ENCODE measurements at regions not wholly inside any gene's neighbourhood (a gene's known extent, or its start where the extent isn't known, plus 50 kb on each side); places are given as distances from the start of the nearest gene placed in this dataset.

DNA sequence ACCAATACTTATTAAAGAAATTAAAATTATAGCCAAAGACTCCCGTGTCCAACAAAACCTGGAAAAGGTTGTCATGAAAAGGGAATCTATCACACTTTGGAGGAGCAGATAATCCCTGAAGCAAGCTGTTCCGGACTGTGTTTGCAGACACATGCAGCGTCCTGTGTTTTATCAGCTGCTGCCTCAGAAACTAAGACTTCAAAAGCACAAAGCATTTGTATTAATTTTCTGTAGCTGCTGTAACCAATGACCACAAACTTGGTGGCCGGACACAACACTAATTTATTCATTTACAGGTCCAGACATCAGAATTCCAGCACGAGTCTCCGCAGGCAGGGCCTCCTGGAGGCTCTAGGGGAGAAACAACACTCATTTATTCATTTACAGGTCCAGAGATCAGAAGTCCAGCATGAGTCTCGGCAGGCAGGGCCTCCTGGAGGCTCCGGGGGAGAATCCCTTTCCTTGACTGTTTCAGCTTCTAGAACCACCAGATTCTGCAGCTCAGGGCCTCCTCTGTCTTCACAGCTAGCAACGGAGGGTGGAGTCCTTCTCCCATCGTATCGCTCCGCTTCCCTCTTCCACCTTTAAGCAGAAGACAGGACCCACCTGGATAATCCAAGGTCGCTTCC is 465.3 kb downstream of the BRD1 start:
- no peaks in the 10 kb centered on the region for H3K9me3 Mint-ChIP-seq
- 81% methylated on average over 11 of the region's 13 CpGs for WGBS (ENCODE audit: insufficient coverage)
- DNase-seq, result no peak
- ChIA-PET CTCF (no interaction called here), POLR2A (no interaction called here)
- no peaks in the 10 kb centered on the region for H3K36me3 ChIP-seq (ENCODE audit: control insufficient read depth in 2 of 2, extremely low read depth in 1 of 2, insufficient read depth in 1 of 2, low read length in 1 of 2)
- no peaks in the 10 kb centered on the region for H3K4me1 Mint-ChIP-seq
- H3K27ac Mint-ChIP-seq, result no peak overlapping the region
- H3K27me3 Mint-ChIP-seq, result peaks cover 11 to 32% of the 10 kb centered on the region in 2 donors
- H3K4me3 ChIP-seq (ENCODE audit: control insufficient read depth in 1 of 2, extremely low read depth in 1 of 2, low read length in 1 of 2), result no peak overlapping the region
- no peaks in the 10 kb centered on the region for H3K36me3 Mint-ChIP-seq
- no peak overlapping the region for H3K27ac ChIP-seq (ENCODE audit: low read length)
- no peak overlapping the region for H3K4me3 Mint-ChIP-seq
- no peak for ATAC-seq (replicated peaks in 1 of 4)
- H3K27me3 ChIP-seq (replicated peaks in 1 of 2; ENCODE audit: control insufficient read depth in 2 of 2, extremely low read depth in 1 of 2, insufficient read depth in 2 of 2, low read length in 1 of 2), result peaks cover 2 to 27% of the 10 kb centered on the region in 2 experiments
- H3K9me3 ChIP-seq, result no peaks in the 10 kb centered on the region
- H3K4me1 ChIP-seq (ENCODE audit: control insufficient read depth in 1 of 2, extremely low read depth in 1 of 2, insufficient read depth in 2 of 2, low read length in 2 of 2), result no peaks in the 10 kb centered on the region

GRCh38 chr22:49361164-49361563 is 466.5 kb downstream of the BRD1 start:
- Histone ChIP-seq H3K27me3 (replicated peaks in 1 of 2; ENCODE audit: control insufficient read depth in 2 of 2, extremely low read depth in 1 of 2, insufficient read depth in 2 of 2, low read length in 1 of 2) (peaks cover 2 to 27% of the 10 kb centered on the region in 2 experiments), H3K36me3 (ENCODE audit: control insufficient read depth in 2 of 2, extremely low read depth in 1 of 2, insufficient read depth in 1 of 2, low read length in 1 of 2) (no peaks in the 10 kb centered on the region), H3K27ac (ENCODE audit: low read length) (no peak overlapping the region), H3K9me3 (no peaks in the 10 kb centered on the region), H3K4me1 (ENCODE audit: control insufficient read depth in 1 of 2, extremely low read depth in 1 of 2, insufficient read depth in 2 of 2, low read length in 2 of 2) (no peaks in the 10 kb centered on the region), H3K4me3 (ENCODE audit: control insufficient read depth in 1 of 2, extremely low read depth in 1 of 2, low read length in 1 of 2) (no peak overlapping the region)
- Mint-ChIP-seq H3K27me3 (peaks cover 16 to 32% of the 10 kb centered on the region in 2 donors), H3K4me1 (no peaks in the 10 kb centered on the region), H3K27ac (no peak overlapping the region), H3K9me3 (no peaks in the 10 kb centered on the region), H3K4me3 (no peak overlapping the region), H3K36me3 (no peaks in the 10 kb centered on the region)
- DNase-seq (no peak), ATAC-seq (replicated peaks in 1 of 4) (no peak)
- CTCF ChIA-PET, result no interaction called here
- WGBS (ENCODE audit: insufficient coverage), result no CpG with 5 or more reads among the region's 4 CpGs
- POLR2A ChIA-PET, result no interaction called here

- Mint-ChIP-seq H3K9me3 (no peaks in the 10 kb centered on the region), H3K4me1 (no peaks in the 10 kb centered on the region), H3K27me3 (peaks cover 19 to 32% of the 10 kb centered on the region in 2 donors), H3K27ac (no peak overlapping the region), H3K36me3 (no peaks in the 10 kb centered on the region), H3K4me3 (no peak overlapping the region)
- no CpG with 5 or more reads among the region's 3 CpGs for WGBS (ENCODE audit: insufficient coverage)
- ChIA-PET POLR2A (no interaction called here), CTCF (no interaction called here)
- Histone ChIP-seq H3K36me3 (ENCODE audit: control insufficient read depth in 2 of 2, extremely low read depth in 1 of 2, insufficient read depth in 1 of 2, low read length in 1 of 2) (no peaks in the 10 kb centered on the region), H3K4me3 (ENCODE audit: control insufficient read depth in 1 of 2, extremely low read depth in 1 of 2, low read length in 1 of 2) (no peak overlapping the region), H3K27ac (ENCODE audit: low read length) (no peak overlapping the region), H3K4me1 (ENCODE audit: control insufficient read depth in 1 of 2, extremely low read depth in 1 of 2, insufficient read depth in 2 of 2, low read length in 2 of 2) (no peaks in the 10 kb centered on the region), H3K27me3 (replicated peaks in 1 of 2; ENCODE audit: control insufficient read depth in 2 of 2, extremely low read depth in 1 of 2, insufficient read depth in 2 of 2, low read length in 1 of 2) (peaks cover 2 to 29% of the 10 kb centered on the region in 2 experiments), H3K9me3 (no peaks in the 10 kb centered on the region)
- ATAC-seq (replicated peaks in 1 of 4) (no peak), DNase-seq (no peak)
These were observed 466.9 kb downstream of the BRD1 start for GRCh38 chr22:49360746-49361145.

- no peak overlapping the region for H3K4me3 ChIP-seq (ENCODE audit: control insufficient read depth in 1 of 2, extremely low read depth in 1 of 2, low read length in 1 of 2)
- POLR2A ChIA-PET, result no interaction called here
These were observed 468.6 kb downstream of the BRD1 start for GRCh38 chr22:49359076-49359475.

DNA sequence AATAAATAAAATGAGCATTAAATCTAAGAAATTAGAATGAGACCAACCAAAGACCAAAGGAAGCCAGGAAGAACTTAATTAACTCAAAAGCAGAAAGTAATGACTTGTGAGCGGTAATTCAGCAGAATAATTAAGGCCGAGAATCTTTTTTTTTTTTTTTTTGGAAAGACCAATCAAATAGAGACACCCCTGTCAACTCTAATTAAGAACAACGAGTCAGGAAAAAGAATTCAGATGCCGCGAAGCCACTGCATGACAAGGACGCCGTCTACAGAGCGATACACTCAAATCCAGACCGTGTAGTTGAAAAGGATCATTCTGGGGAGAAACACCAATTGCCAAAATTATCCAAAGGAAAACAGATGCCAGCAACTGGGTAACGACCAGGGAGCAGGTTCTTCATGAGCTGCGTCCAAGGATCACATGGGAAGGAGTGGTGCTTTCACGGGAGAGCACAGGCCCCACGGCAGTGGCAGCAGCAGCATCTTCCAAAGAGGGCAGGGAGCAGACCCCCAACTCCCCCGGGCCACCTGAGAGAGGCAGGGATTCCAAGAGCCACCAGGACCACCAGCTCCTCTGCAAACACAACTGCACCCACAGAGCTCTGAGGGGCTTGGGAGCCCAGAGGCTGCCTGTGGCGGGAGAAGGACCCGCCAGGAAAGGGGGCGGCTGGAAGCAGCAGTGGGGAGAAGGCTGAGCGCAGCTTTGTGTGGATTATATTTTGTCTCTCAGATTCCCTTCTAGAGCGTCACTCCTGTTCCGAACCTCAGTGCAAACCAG is 469.8 kb downstream of the BRD1 start:
- POLR2A ChIA-PET, result no interaction called here
- H3K4me3 Mint-ChIP-seq, result no peak overlapping the region
- H3K27me3 ChIP-seq (replicated peaks in 1 of 2; ENCODE audit: control insufficient read depth in 2 of 2, extremely low read depth in 1 of 2, insufficient read depth in 2 of 2, low read length in 1 of 2), result peaks cover 2 to 35% of the 10 kb centered on the region in 2 experiments
- H3K9me3 ChIP-seq, result no peaks in the 10 kb centered on the region
- H3K36me3 ChIP-seq (ENCODE audit: control insufficient read depth in 2 of 2, extremely low read depth in 1 of 2, insufficient read depth in 1 of 2, low read length in 1 of 2), result no peaks in the 10 kb centered on the region
- H3K4me1 ChIP-seq (ENCODE audit: control insufficient read depth in 1 of 2, extremely low read depth in 1 of 2, insufficient read depth in 2 of 2, low read length in 2 of 2), result no peaks in the 10 kb centered on the region
- no peak overlapping the region for H3K4me3 ChIP-seq (ENCODE audit: control insufficient read depth in 1 of 2, extremely low read depth in 1 of 2, low read length in 1 of 2)
- no peak for ATAC-seq (replicated peaks in 1 of 4)
- no peak overlapping the region for H3K27ac ChIP-seq (ENCODE audit: low read length)
- peaks cover 32 to 46% of the 10 kb centered on the region in 2 donors for H3K27me3 Mint-ChIP-seq
- CTCF ChIA-PET, result no interaction called here
- no peak overlapping the region for H3K27ac Mint-ChIP-seq
- no peaks in the 10 kb centered on the region for H3K4me1 Mint-ChIP-seq
- H3K9me3 Mint-ChIP-seq, result no peaks in the 10 kb centered on the region
- H3K36me3 Mint-ChIP-seq, result no peaks in the 10 kb centered on the region
- no peak for DNase-seq
- 86% methylated on average over 12 of the region's 20 CpGs for WGBS (ENCODE audit: insufficient coverage)

More at GRCh38 chr22:49359076-49359475, 468.6 kb downstream of the BRD1 start:
- H3K27me3 Mint-ChIP-seq, result peaks cover 24 to 40% of the 10 kb centered on the region in 2 donors
- 29% methylated on average over 3 of the region's 8 CpGs for WGBS (ENCODE audit: insufficient coverage)
- no peak for DNase-seq
- no peak overlapping the region for H3K27ac ChIP-seq (ENCODE audit: low read length)
- no peak for ATAC-seq (replicated peaks in 1 of 4)
- H3K4me3 Mint-ChIP-seq, result no peak overlapping the region
- H3K4me1 ChIP-seq (ENCODE audit: control insufficient read depth in 1 of 2, extremely low read depth in 1 of 2, insufficient read depth in 2 of 2, low read length in 2 of 2), result no peaks in the 10 kb centered on the region
- H3K36me3 Mint-ChIP-seq, result no peaks in the 10 kb centered on the region
- H3K4me1 Mint-ChIP-seq, result no peaks in the 10 kb centered on the region
- no peak overlapping the region for H3K27ac Mint-ChIP-seq
- no peaks in the 10 kb centered on the region for H3K36me3 ChIP-seq (ENCODE audit: control insufficient read depth in 2 of 2, extremely low read depth in 1 of 2, insufficient read depth in 1 of 2, low read length in 1 of 2)
- H3K9me3 ChIP-seq, result no peaks in the 10 kb centered on the region
- no peaks in the 10 kb centered on the region for H3K9me3 Mint-ChIP-seq
- CTCF ChIA-PET, result no interaction called here
- H3K27me3 ChIP-seq (replicated peaks in 1 of 2; ENCODE audit: control insufficient read depth in 2 of 2, extremely low read depth in 1 of 2, insufficient read depth in 2 of 2, low read length in 1 of 2), result peaks cover 2 to 34% of the 10 kb centered on the region in 2 experiments

DNA sequence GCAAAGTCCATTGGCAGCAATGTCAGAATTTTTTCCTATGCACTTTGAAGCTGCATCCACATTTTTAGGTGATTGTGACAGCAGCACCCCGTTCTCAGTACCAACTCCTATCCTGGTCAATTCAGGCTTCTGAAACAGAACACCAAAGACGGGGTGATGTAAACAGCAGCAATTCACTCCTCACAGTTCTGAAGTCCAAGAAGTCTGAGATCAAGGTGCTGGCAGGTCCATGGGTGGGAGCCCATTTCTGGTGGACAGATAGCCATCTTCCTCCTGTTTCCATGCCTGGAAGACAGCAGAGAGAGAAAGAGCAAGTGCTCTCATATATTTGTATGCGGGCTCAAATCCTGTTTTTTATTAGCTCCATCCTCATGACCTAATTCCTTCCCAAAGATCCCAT is 471.2 kb downstream of the BRD1 start:
- H3K36me3 Mint-ChIP-seq, result no peaks in the 10 kb centered on the region
- H3K4me1 Mint-ChIP-seq, result no peaks in the 10 kb centered on the region
- H3K27ac Mint-ChIP-seq, result no peak overlapping the region
- 90% methylated on average over 2 of the region's 3 CpGs for WGBS (ENCODE audit: insufficient coverage)
- no peak overlapping the region for H3K27ac ChIP-seq (ENCODE audit: low read length)
- CTCF ChIA-PET, result no interaction called here
- POLR2A ChIA-PET, result no interaction called here
- no peak overlapping the region for H3K4me3 ChIP-seq (ENCODE audit: control insufficient read depth in 1 of 2, extremely low read depth in 1 of 2, low read length in 1 of 2)
- no peak for DNase-seq
- peaks cover 37 to 54% of the 10 kb centered on the region in 2 donors for H3K27me3 Mint-ChIP-seq
- ATAC-seq (replicated peaks in 1 of 4), result no peak
- H3K4me3 Mint-ChIP-seq, result no peak overlapping the region
- no peaks in the 10 kb centered on the region for H3K9me3 ChIP-seq
- H3K36me3 ChIP-seq (ENCODE audit: control insufficient read depth in 2 of 2, extremely low read depth in 1 of 2, insufficient read depth in 1 of 2, low read length in 1 of 2), result no peaks in the 10 kb centered on the region
- H3K9me3 Mint-ChIP-seq, result no peaks in the 10 kb centered on the region
- H3K4me1 ChIP-seq (ENCODE audit: control insufficient read depth in 1 of 2, extremely low read depth in 1 of 2, insufficient read depth in 2 of 2, low read length in 2 of 2), result no peaks in the 10 kb centered on the region
- H3K27me3 ChIP-seq (replicated peaks in 1 of 2; ENCODE audit: control insufficient read depth in 2 of 2, extremely low read depth in 1 of 2, insufficient read depth in 2 of 2, low read length in 1 of 2), result peaks cover 2 to 44% of the 10 kb centered on the region in 2 experiments

Measured in T-cell (primary cell).